ENCODE measurements at regions not wholly inside any gene's neighbourhood (a gene's known extent, or its start where the extent isn't known, plus 50 kb on each side); places are given as distances from the start of the nearest gene placed in this dataset.

DNA sequence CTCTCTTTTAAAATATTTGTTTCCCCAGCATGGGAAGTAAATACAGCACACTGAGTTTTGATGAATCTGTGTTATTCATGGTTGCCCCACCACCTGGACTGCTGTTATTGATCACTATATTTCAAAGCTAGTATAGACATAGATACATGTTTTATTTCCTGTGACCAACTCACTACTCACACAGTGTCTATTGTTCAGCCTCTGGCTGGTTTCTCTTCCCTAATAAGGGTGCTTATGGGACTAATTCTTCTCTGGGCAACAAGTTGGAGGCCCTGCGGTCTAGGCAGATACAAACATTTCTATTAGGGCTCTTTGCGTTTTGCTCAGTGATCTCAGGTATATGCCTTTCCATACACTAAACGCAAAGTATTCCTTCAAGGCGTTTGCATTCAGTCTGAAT lies 1191.0 kb upstream of the TMEM132C start:
- Histone ChIP-seq H3K36me3 (ENCODE audit: control insufficient read depth, insufficient read depth, low read length) (no peaks in the 10 kb centered on the region), H3K4me3 (ENCODE audit: low read depth, low read length) (no peak overlapping the region), H3K27me3 (ENCODE audit: control insufficient read depth, insufficient read depth, low read length) (peaks cover 1% of the 10 kb centered on the region; the same call in 1 of the 2 replicates)
- POLR2A ChIA-PET, result no interaction called here
- CTCF ChIA-PET, result no interaction called here
- no peak for DNase-seq (ENCODE audit: low read depth)
- TF ChIP-seq, protein P1, sequence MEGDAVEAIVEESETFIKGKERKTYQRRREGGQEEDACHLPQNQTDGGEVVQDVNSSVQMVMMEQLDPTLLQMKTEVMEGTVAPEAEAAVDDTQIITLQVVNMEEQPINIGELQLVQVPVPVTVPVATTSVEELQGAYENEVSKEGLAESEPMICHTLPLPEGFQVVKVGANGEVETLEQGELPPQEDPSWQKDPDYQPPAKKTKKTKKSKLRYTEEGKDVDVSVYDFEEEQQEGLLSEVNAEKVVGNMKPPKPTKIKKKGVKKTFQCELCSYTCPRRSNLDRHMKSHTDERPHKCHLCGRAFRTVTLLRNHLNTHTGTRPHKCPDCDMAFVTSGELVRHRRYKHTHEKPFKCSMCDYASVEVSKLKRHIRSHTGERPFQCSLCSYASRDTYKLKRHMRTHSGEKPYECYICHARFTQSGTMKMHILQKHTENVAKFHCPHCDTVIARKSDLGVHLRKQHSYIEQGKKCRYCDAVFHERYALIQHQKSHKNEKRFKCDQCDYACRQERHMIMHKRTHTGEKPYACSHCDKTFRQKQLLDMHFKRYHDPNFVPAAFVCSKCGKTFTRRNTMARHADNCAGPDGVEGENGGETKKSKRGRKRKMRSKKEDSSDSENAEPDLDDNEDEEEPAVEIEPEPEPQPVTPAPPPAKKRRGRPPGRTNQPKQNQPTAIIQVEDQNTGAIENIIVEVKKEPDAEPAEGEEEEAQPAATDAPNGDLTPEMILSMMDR (IDR thresholded peaks at IDR 0.05; ENCODE audit: insufficient read depth, low read depth, low read length), result no peak

DNA sequence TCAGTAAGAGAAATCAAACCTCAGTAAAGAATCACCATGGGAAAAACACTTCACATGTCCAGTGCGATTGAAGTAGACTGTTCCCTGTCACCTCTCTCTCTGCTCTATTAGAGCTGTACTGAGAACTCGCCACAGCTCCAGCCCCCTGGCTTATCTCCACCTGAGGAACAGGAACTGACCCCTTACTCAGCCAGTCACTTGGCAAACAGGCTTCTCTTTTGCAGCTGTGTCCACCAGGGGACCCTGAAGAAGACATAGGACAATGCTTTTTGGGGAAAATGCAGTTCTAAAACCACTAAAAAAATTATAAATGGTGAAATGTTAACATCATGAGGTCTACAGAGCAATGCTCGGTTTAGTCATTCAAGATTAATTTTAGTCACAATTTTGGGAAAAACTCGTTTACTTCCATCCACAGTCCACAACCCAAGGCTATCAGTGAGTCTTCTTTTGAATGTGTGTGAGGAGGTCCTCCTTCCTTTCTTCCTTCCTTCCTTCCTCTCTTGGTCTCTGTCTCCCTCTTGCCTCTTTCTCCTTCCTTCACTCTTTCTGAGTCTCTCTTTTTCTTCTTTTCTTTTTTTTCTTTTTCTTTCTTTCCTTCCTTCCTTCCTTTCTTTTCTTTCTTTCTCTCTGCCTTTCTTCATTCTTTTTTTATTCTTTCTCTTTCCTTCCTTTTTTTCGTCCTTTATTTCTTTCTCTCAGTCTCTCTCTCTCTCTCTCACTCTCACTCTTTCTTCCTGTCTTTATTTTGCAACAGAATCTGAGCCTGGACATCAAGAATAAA lies 1189.5 kb upstream of the TMEM132C start:
- no peak for DNase-seq (ENCODE audit: low read depth)
- ChIA-PET POLR2A (no interaction called here), CTCF (no interaction called here)
- peaks cover 1% of the 10 kb centered on the region; the same call in 1 of the 2 replicates for H3K27me3 ChIP-seq (ENCODE audit: control insufficient read depth, insufficient read depth, low read length)
- H3K36me3 ChIP-seq (ENCODE audit: control insufficient read depth, insufficient read depth, low read length), result no peaks in the 10 kb centered on the region
- TF ChIP-seq, protein P1 (IDR thresholded peaks at IDR 0.05; ENCODE audit: insufficient read depth, low read depth, low read length), result no peak
- H3K4me3 ChIP-seq (ENCODE audit: low read depth, low read length), result no peak overlapping the region

DNA sequence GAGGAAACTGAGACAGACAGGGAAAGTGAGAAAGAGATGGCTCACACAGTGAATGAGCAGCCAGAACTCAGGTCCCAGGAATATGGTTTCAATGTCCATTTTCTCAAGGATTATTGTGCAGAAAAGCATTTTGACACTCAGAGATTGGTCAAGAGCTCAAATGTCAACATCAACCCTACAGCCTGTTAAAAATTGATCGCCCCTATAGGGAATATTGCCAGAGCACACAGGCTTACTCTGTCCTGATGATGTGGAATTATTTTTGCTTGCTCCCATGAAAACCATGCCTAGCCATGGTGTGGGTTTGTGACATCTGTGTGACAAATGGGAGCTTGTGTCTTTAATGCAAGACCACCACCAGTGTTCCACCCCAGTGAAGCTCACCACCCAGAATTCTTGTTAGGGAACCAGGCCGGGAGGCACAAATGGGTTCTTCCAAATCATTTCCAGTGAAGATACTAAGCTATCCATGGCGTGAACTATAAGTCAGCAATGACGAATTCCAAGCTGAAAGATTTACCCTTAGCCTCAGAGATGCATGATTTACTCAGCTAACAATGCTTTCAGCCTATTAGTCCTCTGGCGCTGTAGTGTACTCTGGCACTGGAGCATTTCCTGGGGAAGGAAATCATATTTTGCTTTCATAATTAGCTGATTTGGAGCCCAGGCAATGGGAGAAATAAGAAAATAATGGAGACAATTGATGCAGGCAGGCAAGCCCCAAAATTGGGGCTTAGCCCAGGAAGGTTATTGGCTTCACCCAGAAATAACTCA lies 1188.2 kb upstream of the TMEM132C start:
- ChIA-PET CTCF (no interaction called here), POLR2A (no interaction called here)
- H3K27me3 ChIP-seq (ENCODE audit: control insufficient read depth, insufficient read depth, low read length), result peaks cover 1% of the 10 kb centered on the region; the same call in 1 of the 2 replicates
- TF ChIP-seq, protein P1 (IDR thresholded peaks at IDR 0.05; ENCODE audit: insufficient read depth, low read depth, low read length), result no peak
- H3K36me3 ChIP-seq (ENCODE audit: control insufficient read depth, insufficient read depth, low read length), result no peaks in the 10 kb centered on the region
- no peak for DNase-seq (ENCODE audit: low read depth)
- no peak overlapping the region for H3K4me3 ChIP-seq (ENCODE audit: low read depth, low read length)

DNA sequence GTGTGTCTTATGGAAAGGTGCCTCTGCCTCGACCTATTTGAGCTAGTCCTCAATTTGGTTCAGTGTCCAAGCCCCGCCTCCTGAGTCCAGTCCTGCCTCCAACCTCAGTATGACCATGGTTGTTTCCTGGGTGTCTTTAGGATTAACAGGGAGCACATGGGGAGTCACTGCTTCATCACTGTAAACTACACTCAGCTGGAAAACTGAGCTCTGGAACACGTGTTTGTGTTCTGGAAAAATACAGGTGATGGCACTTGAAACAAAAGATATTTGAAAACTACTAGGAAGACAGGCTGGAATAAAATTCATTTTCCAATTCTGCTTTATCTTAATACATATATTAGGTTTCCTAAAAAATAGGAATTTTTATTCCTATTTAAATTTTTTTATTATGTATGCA lies 1187.3 kb upstream of the TMEM132C start:
- Histone ChIP-seq H3K27me3 (ENCODE audit: control insufficient read depth, insufficient read depth, low read length) (peaks cover 1% of the 10 kb centered on the region; the same call in 1 of the 2 replicates), H3K36me3 (ENCODE audit: control insufficient read depth, insufficient read depth, low read length) (no peaks in the 10 kb centered on the region), H3K4me3 (ENCODE audit: low read depth, low read length) (no peak overlapping the region)
- no peak for DNase-seq (ENCODE audit: low read depth)
- TF ChIP-seq, protein P1 (IDR thresholded peaks at IDR 0.05; ENCODE audit: insufficient read depth, low read depth, low read length), result no peak
- ChIA-PET CTCF (no interaction called here), POLR2A (no interaction called here)

DNA sequence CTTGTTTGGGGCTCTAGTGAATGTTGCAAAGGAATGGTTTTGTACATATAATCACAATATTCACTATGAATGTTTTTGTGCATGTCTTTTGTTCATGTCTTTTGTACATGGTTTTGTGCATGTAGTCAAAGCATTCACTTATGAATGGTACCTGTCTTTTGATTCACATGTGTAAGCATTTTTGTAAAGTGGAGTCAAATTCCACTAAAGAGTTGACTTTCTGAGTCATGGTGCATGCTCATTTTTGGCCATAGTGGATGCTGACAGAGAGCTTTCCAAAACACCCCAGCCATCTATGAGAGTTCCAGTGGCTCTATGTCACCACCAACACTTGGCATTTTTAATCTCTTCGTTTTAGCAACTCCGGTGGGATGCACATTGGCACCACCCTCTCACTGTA lies 1185.9 kb upstream of the TMEM132C start:
- POLR2A ChIA-PET, result no interaction called here
- no peak for DNase-seq (ENCODE audit: low read depth)
- Histone ChIP-seq H3K36me3 (ENCODE audit: control insufficient read depth, insufficient read depth, low read length) (no peaks in the 10 kb centered on the region), H3K27me3 (ENCODE audit: control insufficient read depth, insufficient read depth, low read length) (peaks cover 1% of the 10 kb centered on the region; the same call in 1 of the 2 replicates), H3K4me3 (ENCODE audit: low read depth, low read length) (no peak overlapping the region)
- TF ChIP-seq, protein P1 (IDR thresholded peaks at IDR 0.05; ENCODE audit: insufficient read depth, low read depth, low read length), result no peak
- CTCF ChIA-PET, result no interaction called here
